ENCODE measurements at regions not wholly inside any gene's neighbourhood (a gene's known extent, or its start where the extent isn't known, plus 50 kb on each side); places are given as distances from the start of the nearest gene placed in this dataset.

DNA sequence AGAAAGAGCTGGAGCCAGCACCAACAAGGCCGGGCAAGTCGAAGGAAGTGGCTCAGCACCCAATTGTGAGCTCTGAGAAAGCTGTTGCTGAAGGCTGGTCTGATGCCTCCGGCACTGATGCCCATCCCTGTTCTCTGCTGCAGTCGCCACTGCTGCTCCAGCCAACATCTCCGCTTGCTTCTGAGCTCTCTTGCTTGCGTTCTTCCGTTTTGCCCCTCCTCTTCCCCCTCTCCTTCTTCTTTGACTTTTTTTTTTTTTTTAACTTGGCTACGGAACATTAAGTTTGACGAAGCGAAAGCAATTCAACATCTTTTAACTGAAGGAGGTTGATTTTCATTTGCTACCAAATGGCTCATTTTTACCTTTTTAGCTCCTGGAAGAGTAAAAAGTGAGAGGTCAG is 442.9 kb downstream of the MCTP2 start:
- Histone ChIP-seq H2AFZ (ENCODE audit: low read depth) (no peak overlapping the region), H3K27me3 (ENCODE audit: insufficient read depth) (no peaks in the 10 kb centered on the region), H3K79me2 (ENCODE audit: insufficient read depth) (no peaks in the 10 kb centered on the region), H4K20me1 (ENCODE audit: insufficient read depth) (no peaks in the 10 kb centered on the region), H3K9ac (no peak overlapping the region), H3K9me2 (no peaks in the 10 kb centered on the region), H3F3A (replicated peaks; ENCODE audit: insufficient read depth) (no peaks in the 10 kb centered on the region), H3K4me1 (ENCODE audit: control insufficient read depth in 1 of 2, insufficient read depth in 2 of 2, low read depth in 1 of 2, low read length in 1 of 2) (no peaks in the 10 kb centered on the region), H3K27ac (ENCODE audit: low read depth in 2 of 2, low read length in 1 of 2) (no peak overlapping the region), H3K9me3 (no peaks in the 10 kb centered on the region), H3K4me2 (no peak overlapping the region), H3K4me3 (ENCODE audit: low read depth in 2 of 2, low read length in 1 of 2) (no peak overlapping the region), H3K36me3 (replicated peaks in 1 of 2; ENCODE audit: control insufficient read depth in 1 of 2, insufficient read depth in 2 of 2, low read length in 1 of 2) (no peaks in the 10 kb centered on the region)
- TF ChIP-seq EZH2phosphoT487 (IDR thresholded peaks at IDR 0.05; ENCODE audit: borderline replicate concordance, low read depth) (no peak), TEAD4 (IDR thresholded peaks at IDR 0.05; ENCODE audit: borderline replicate concordance, insufficient read depth) (no peak), FOSL2 (IDR thresholded peaks at IDR 0.05; ENCODE audit: borderline replicate concordance, low read depth) (no peak), POLR2AphosphoS5 (IDR thresholded peaks at IDR 0.05; ENCODE audit: low read depth, low read length) (no peak), NFIC (IDR thresholded peaks at IDR 0.05; ENCODE audit: borderline replicate concordance) (no peak), CHD2 (IDR thresholded peaks at IDR 0.05; ENCODE audit: low read length, partially characterized antibody) (no peak), GATA2 (CRISPR knock-in tag; IDR thresholded peaks at IDR 0.05) (no peak), FOXJ3 (CRISPR knock-in tag; IDR thresholded peaks at IDR 0.05) (no peak), TAF1 (IDR thresholded peaks at IDR 0.05; ENCODE audit: borderline replicate concordance, low read depth, low read length) (no peak), RAD21 (IDR thresholded peaks at IDR 0.05; ENCODE audit: low read length) (no peak), GABPA (IDR thresholded peaks at IDR 0.05; ENCODE audit: low read depth) (no peak), SMC3 (IDR thresholded peaks at IDR 0.05; ENCODE audit: low read depth, low read length) (no peak), FOXM1 (IDR thresholded peaks at IDR 0.05; ENCODE audit: low read depth) (no peak)
- TF ChIP-seq, protein P1, sequence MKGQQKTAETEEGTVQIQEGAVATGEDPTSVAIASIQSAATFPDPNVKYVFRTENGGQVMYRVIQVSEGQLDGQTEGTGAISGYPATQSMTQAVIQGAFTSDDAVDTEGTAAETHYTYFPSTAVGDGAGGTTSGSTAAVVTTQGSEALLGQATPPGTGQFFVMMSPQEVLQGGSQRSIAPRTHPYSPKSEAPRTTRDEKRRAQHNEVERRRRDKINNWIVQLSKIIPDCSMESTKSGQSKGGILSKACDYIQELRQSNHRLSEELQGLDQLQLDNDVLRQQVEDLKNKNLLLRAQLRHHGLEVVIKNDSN (IDR thresholded peaks at IDR 0.05; ENCODE audit: borderline replicate concordance, low read depth) = no peak
- TF ChIP-seq, protein P2, sequence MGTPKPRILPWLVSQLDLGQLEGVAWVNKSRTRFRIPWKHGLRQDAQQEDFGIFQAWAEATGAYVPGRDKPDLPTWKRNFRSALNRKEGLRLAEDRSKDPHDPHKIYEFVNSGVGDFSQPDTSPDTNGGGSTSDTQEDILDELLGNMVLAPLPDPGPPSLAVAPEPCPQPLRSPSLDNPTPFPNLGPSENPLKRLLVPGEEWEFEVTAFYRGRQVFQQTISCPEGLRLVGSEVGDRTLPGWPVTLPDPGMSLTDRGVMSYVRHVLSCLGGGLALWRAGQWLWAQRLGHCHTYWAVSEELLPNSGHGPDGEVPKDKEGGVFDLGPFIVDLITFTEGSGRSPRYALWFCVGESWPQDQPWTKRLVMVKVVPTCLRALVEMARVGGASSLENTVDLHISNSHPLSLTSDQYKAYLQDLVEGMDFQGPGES (IDR thresholded peaks at IDR 0.05; ENCODE audit: low read depth, low read length) = no peak
- TF ChIP-seq, protein P3, sequence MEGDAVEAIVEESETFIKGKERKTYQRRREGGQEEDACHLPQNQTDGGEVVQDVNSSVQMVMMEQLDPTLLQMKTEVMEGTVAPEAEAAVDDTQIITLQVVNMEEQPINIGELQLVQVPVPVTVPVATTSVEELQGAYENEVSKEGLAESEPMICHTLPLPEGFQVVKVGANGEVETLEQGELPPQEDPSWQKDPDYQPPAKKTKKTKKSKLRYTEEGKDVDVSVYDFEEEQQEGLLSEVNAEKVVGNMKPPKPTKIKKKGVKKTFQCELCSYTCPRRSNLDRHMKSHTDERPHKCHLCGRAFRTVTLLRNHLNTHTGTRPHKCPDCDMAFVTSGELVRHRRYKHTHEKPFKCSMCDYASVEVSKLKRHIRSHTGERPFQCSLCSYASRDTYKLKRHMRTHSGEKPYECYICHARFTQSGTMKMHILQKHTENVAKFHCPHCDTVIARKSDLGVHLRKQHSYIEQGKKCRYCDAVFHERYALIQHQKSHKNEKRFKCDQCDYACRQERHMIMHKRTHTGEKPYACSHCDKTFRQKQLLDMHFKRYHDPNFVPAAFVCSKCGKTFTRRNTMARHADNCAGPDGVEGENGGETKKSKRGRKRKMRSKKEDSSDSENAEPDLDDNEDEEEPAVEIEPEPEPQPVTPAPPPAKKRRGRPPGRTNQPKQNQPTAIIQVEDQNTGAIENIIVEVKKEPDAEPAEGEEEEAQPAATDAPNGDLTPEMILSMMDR (IDR thresholded peaks at IDR 0.05) = no peak
- TF ChIP-seq, protein P4, sequence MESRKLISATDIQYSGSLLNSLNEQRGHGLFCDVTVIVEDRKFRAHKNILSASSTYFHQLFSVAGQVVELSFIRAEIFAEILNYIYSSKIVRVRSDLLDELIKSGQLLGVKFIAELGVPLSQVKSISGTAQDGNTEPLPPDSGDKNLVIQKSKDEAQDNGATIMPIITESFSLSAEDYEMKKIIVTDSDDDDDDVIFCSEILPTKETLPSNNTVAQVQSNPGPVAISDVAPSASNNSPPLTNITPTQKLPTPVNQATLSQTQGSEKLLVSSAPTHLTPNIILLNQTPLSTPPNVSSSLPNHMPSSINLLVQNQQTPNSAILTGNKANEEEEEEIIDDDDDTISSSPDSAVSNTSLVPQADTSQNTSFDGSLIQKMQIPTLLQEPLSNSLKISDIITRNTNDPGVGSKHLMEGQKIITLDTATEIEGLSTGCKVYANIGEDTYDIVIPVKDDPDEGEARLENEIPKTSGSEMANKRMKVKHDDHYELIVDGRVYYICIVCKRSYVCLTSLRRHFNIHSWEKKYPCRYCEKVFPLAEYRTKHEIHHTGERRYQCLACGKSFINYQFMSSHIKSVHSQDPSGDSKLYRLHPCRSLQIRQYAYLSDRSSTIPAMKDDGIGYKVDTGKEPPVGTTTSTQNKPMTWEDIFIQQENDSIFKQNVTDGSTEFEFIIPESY (IDR thresholded peaks at IDR 0.05; ENCODE audit: borderline replicate concordance, low read depth) = no peak
- TF ChIP-seq, protein P5, sequence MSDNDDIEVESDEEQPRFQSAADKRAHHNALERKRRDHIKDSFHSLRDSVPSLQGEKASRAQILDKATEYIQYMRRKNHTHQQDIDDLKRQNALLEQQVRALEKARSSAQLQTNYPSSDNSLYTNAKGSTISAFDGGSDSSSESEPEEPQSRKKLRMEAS (IDR thresholded peaks at IDR 0.05; ENCODE audit: low read depth) = no peak
- TF ChIP-seq, protein P6, sequence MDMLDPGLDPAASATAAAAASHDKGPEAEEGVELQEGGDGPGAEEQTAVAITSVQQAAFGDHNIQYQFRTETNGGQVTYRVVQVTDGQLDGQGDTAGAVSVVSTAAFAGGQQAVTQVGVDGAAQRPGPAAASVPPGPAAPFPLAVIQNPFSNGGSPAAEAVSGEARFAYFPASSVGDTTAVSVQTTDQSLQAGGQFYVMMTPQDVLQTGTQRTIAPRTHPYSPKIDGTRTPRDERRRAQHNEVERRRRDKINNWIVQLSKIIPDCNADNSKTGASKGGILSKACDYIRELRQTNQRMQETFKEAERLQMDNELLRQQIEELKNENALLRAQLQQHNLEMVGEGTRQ (IDR thresholded peaks at IDR 0.05; ENCODE audit: borderline replicate concordance, low read depth, low read length) = no peak
- DNase-seq = no peak
- WGBS (ENCODE audit: low lambda C conversion rate) = 52% methylated on average over 10 of the region's 10 CpGs
- CTCF ChIA-PET = interaction anchor here (0.9 kb wide), 1 partner anchor 347 kb away, joined by 3 read pairs; no protein-coding TSS in a partner anchor
- POLR2A ChIA-PET = no interaction called here
